ENCODE measurements at regions not wholly inside any gene's neighbourhood (a gene's known extent, or its start where the extent isn't known, plus 50 kb on each side); places are given as distances from the start of the nearest gene placed in this dataset.

DNA sequence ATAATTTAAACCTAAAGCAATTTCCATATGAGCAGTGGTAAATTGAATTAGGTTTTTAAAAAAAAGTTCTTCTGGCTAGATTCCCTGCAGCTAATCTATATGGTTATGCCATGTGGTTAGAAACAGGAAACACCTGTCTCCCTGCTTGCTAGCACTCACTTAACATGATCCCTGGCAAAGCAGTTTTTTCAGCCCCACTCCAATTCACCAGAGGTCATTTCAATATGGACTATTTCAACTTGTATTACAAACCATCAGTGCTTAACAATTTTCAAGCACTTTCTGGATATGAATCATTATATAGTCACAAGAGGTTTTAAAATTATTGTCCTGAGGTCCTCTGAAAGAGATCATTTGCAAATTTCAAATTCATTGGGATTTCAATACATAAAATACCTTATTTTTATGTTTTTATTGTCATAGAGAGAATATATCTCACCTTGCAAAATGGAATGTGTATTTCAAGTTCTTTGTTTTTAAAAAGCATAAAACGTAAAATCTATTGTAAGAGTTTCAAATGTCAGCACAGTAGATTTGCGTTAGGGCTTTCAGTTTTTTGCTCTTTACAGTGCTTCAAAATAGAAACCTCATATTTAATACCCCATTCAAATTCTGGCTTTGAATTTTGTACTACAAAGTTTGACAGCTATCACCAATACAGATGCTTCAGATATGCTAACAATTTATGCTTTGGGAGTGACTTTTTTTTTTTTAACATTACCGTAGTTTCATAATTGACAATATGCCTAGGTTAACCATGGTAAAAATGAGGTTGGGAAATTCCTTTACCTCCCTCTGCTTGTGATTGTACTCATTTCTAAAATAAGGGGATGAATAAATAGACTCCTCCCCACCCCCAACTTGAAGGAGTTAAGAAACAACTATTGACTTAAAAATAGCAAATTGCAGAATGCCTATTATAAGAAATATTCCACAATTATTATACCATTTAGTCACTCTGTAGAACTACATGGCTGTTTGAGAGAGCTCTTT lies 117.5 kb upstream of the HGF start (continued):
- TF ChIP-seq RBBP5 (conservative IDR thresholded peaks at IDR 0.05): no peak
- no peak for TF ChIP-seq MYC (IDR thresholded peaks at IDR 0.05; ENCODE audit: insufficient read depth, insufficient read length, insufficient replicate concordance, low read length, severe bottlenecking)
- no peak for TF ChIP-seq MXI1 (IDR thresholded peaks at IDR 0.05; ENCODE audit: low read depth, low read length)
- 0 out of 2 replicates have a peak, but pooled peaks have one; percentile 29 for TF ChIP-seq ZNF217 (IDR thresholded peaks at IDR 0.05)

DNA sequence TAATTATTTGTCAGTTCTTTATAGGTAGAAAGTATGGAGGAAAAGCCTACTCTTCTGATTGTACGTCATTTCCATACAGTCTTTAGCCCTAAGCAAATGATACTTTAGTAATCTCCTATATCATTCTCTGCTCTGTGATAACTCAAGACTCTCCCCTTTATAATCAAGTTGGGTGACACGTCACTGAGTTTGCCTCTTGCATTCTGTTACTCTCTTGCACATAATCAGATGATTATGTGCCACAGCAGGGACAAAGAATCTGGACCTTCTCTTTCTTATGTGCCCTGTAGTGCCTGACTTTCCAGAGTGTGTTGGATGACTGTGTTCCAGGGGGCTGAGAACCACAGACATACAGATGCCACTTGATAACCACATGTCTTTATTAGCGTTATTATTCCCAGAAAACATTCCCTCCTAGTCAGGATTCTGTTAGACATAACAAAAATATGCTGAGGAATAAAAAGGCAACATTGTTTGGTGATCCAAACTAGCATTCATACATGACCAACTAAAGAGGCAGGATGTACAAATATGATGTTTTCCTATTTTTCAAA lies 116.4 kb upstream of the HGF start:
- in situ Hi-C loops (cut with MboI): no loop called here
- TF ChIP-seq SPI1 (IDR thresholded peaks at IDR 0.05; ENCODE audit: borderline replicate concordance, insufficient read depth, low read depth, low read length) (no peak), TARDBP (IDR thresholded peaks at IDR 0.05; ENCODE audit: borderline replicate concordance) (no peak), FOXM1 (IDR thresholded peaks at IDR 0.05; ENCODE audit: low read depth, low read length) (no peak)
- TF ChIP-seq, protein P1, sequence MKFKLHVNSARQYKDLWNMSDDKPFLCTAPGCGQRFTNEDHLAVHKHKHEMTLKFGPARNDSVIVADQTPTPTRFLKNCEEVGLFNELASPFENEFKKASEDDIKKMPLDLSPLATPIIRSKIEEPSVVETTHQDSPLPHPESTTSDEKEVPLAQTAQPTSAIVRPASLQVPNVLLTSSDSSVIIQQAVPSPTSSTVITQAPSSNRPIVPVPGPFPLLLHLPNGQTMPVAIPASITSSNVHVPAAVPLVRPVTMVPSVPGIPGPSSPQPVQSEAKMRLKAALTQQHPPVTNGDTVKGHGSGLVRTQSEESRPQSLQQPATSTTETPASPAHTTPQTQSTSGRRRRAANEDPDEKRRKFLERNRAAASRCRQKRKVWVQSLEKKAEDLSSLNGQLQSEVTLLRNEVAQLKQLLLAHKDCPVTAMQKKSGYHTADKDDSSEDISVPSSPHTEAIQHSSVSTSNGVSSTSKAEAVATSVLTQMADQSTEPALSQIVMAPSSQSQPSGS (IDR thresholded peaks at IDR 0.05; ENCODE audit: low read length): no peak
- ATAC-seq: no peak
- SMC1A ChIA-PET (ENCODE audit: uncharacterized antibody, unreplicated experiment): no interaction called here
- H4K20me1 ChIP-seq (ENCODE audit: control insufficient read depth, insufficient read depth): no peaks in the 10 kb centered on the region
- CTCF ChIA-PET: no interaction called here
- 32% methylated on average over 3 of the region's 3 CpGs for WGBS (ENCODE audit: insufficient coverage, insufficient replicate concordance, low lambda C conversion rate, missing lambda C conversion rate)
- no peaks in the 10 kb centered on the region for H3K79me2 ChIP-seq (ENCODE audit: control insufficient read depth, insufficient read depth, low read length)
- no peak overlapping the region; the same call in 1 of the 2 replicates for H3K27ac ChIP-seq (ENCODE audit: control insufficient read depth, insufficient read depth)
- RAD21 ChIA-PET (ENCODE audit: unreplicated experiment): interaction anchor here (1.2 kb wide), 1 partner anchor 9 kb away, joined by 3 read pairs; no protein-coding TSS in a partner anchor
- H3K9me3 ChIP-seq (replicated peaks; ENCODE audit: control insufficient read depth, insufficient read depth, low read length): no peaks in the 10 kb centered on the region
- POLR2A ChIA-PET: no interaction called here
- no peak overlapping the region for H3K4me3 ChIP-seq
- FAIRE-seq: no peak
- no peak for DNase-seq (ENCODE audit: low read depth, low spot score)
- no TSS peak for BruUV-seq (replicated peaks)
- H3K4me1 ChIP-seq (ENCODE audit: control insufficient read depth, insufficient read depth, low read length): peaks cover 18% of the 10 kb centered on the region
- H3K27me3 ChIP-seq (replicated peaks in 1 of 2; ENCODE audit: control insufficient read depth in 2 of 2, insufficient read depth in 2 of 2, low read length in 1 of 2): no peaks in the 10 kb centered on the region
- H3K9ac ChIP-seq (ENCODE audit: control insufficient read depth, insufficient read depth, low read length): no peak overlapping the region
- peak overlapping the region; percentile 53; the same call in 1 of the 2 replicates for H3K4me2 ChIP-seq (ENCODE audit: control insufficient read depth, insufficient read depth)
- H2AFZ ChIP-seq (ENCODE audit: control insufficient read depth, low read depth, low read length): no peak overlapping the region
- H3K36me3 ChIP-seq (ENCODE audit: control insufficient read depth in 2 of 2, insufficient read depth in 2 of 2, low read length in 1 of 2): no peaks in the 10 kb centered on the region
- intact Hi-C loops (cut with micrococcal nuclease; ENCODE audit: unreplicated experiment): loop anchor here (2.0 to 10.0 kb wide), 3 partner anchors 39 to 129 kb away; no protein-coding TSS in a partner anchor

All from GM12878 (cell line).